HEK293 (cell line): ENCODE measurements at regions not wholly inside any gene's neighbourhood (a gene's known extent, or its start where the extent isn't known, plus 50 kb on each side); places are given as distances from the start of the nearest gene placed in this dataset.

Source experiments
- CTCF ChIA-PET: fragments of 350-600 bp; formaldehyde crosslinking; extraction: SDS; loops from one replicate; lab custom pipeline; 2021; ENCODE audit warnings: antibody characterized with exemption; lab: Yijun Ruan, JAX
- POLR2A ChIA-PET: fragments of 300-600 bp; formaldehyde crosslinking; extraction: SDS; loops from one replicate; lab custom pipeline; 2020; ENCODE audit warnings: antibody characterized with exemption, inconsistent platforms; lab: Yijun Ruan, JAX
- H3K27ac ChIP-seq: fragments of 200-500 bp; sonication (Bioruptor generic); 2 replicates; pipeline ENCODE4 v1.5.1; 2014; ENCODE audit warnings: low read depth, low read length, control low read depth, inconsistent platforms; ENCODE audit errors: extremely low read depth
- H3K36me3 ChIP-seq, 2 experiments: fragments of 200-500 bp in 1 of 2; sonication (Bioruptor generic) in 1 of 2; 1 replicate in 1 of 2; 2 replicates in 1 of 2; pipeline ENCODE4 v1.5.1; 2014 to 2017; ENCODE audit warnings: inconsistent platforms in 2 of 2, low read length in 2 of 2; ENCODE audit not compliant: control insufficient read depth in 2 of 2, insufficient read depth in 1 of 2
- H3K4me1 ChIP-seq: fragments of 200-500 bp; sonication (Bioruptor generic); 2 replicates; pipeline ENCODE4 v1.5.1; 2014; ENCODE audit warnings: mild to moderate bottlenecking, low read length, inconsistent platforms; ENCODE audit not compliant: control insufficient read depth, insufficient read depth
- H3K4me3 ChIP-seq: 2 replicates; pipeline ENCODE4 v1.5.1; 2011; ENCODE audit warnings: low read depth, mild to moderate bottlenecking, control low read depth, low read length, moderate library complexity
- H3K9me3 ChIP-seq: fragments of 200-500 bp; sonication (Bioruptor generic); 2 replicates; pipeline ENCODE4 v1.5.1; 2014; ENCODE audit warnings: low read depth, low read length, inconsistent platforms; ENCODE audit not compliant: control insufficient read depth, insufficient read depth
- BCL11A ChIP-seq: fragments of 450-650 bp; formaldehyde crosslinking; IDR thresholded peaks from 2 replicates; pipeline ENCODE4 v1.5.1; 2016; ENCODE audit warnings: low read depth, missing biosample characterization, missing genetic modification characterization
- BCL11B ChIP-seq: fragments of 450-650 bp; formaldehyde crosslinking; IDR thresholded peaks from 2 replicates; pipeline ENCODE4 v1.5.1; 2016; ENCODE audit warnings: low read depth, missing biosample characterization, missing genetic modification characterization
- HOXD13 ChIP-seq: sonication (generic); formaldehyde crosslinking; IDR thresholded peaks from 2 replicates; pipeline ENCODE4 v1.8.0; 2022; ENCODE audit warnings: missing genetic modification reagents, borderline replicate concordance
- KLF8 ChIP-seq: fragments of 450-650 bp; formaldehyde crosslinking; IDR thresholded peaks from 2 replicates; pipeline ENCODE4 v1.5.1; 2016; ENCODE audit warnings: missing biosample characterization, missing genetic modification characterization
- PRDM1 ChIP-seq: fragments of 450-650 bp; formaldehyde crosslinking; IDR thresholded peaks from 2 replicates; pipeline ENCODE4; 2016; ENCODE audit warnings: missing biosample characterization, missing genetic modification characterization
- REPIN1 ChIP-seq: fragments of 450-650 bp; formaldehyde crosslinking; IDR thresholded peaks from 2 replicates; pipeline ENCODE4 v1.5.1; 2017; ENCODE audit warnings: missing biosample characterization, missing genetic modification characterization, low read depth
- ZBTB20 ChIP-seq: fragments of 450-650 bp; formaldehyde crosslinking; IDR thresholded peaks from 2 replicates; pipeline ENCODE4 v1.5.1; 2016; ENCODE audit warnings: missing biosample characterization, missing genetic modification characterization
- ZFP69B ChIP-seq: fragments of 450-650 bp; formaldehyde crosslinking; IDR thresholded peaks from 2 replicates; pipeline ENCODE4 v1.5.1; 2016; ENCODE audit warnings: missing biosample characterization, missing genetic modification characterization
- ZNF184 ChIP-seq: fragments of 450-650 bp; IDR thresholded peaks from 2 replicates; pipeline ENCODE4 v1.5.1; 2018; ENCODE audit warnings: missing biosample characterization, mild to moderate bottlenecking, missing genetic modification characterization
- ZNF211 ChIP-seq: fragments of 450-650 bp; formaldehyde crosslinking; IDR thresholded peaks from 2 replicates; pipeline ENCODE4 v1.5.1; 2016; ENCODE audit warnings: low read depth, missing biosample characterization, missing genetic modification characterization
- ZNF23 ChIP-seq: fragments of 450-650 bp; formaldehyde crosslinking; IDR thresholded peaks from 2 replicates; pipeline ENCODE4 v1.5.1; 2016; ENCODE audit warnings: missing biosample characterization, missing genetic modification characterization, borderline replicate concordance
- ZNF311 ChIP-seq: fragments of 450-650 bp; formaldehyde crosslinking; IDR thresholded peaks from 2 replicates; pipeline ENCODE4 v1.5.1; 2017; ENCODE audit warnings: missing biosample characterization, missing genetic modification characterization, borderline replicate concordance
- ZNF426 ChIP-seq: fragments of 450-650 bp; formaldehyde crosslinking; IDR thresholded peaks from 2 replicates; pipeline ENCODE4 v1.5.1; 2017; ENCODE audit warnings: missing biosample characterization, missing genetic modification characterization, mild to moderate bottlenecking, inconsistent platforms, moderate library complexity
- ZNF768 ChIP-seq: fragments of 450-650 bp; formaldehyde crosslinking; IDR thresholded peaks from 2 replicates; pipeline ENCODE4 v1.5.1; 2018; ENCODE audit warnings: missing biosample characterization, mild to moderate bottlenecking, missing genetic modification characterization
- TF ChIP-seq, protein P1 (sequence below): fragments of 450-650 bp; formaldehyde crosslinking; IDR thresholded peaks from 2 replicates; pipeline ENCODE4 v1.5.1; 2017; ENCODE audit warnings: missing biosample characterization, mild to moderate bottlenecking, missing genetic modification characterization, moderate library complexity
- TF ChIP-seq, protein P2 (sequence below): fragments of 450-650 bp; IDR thresholded peaks from 2 replicates; pipeline ENCODE4 v1.5.1; 2018; ENCODE audit warnings: missing biosample characterization, mild to moderate bottlenecking, missing genetic modification characterization
- TF ChIP-seq, protein P3 (sequence below): fragments of 450-650 bp; formaldehyde crosslinking; conservative IDR thresholded peaks from 2 replicates; pipeline ENCODE4 v1.5.1; 2016; ENCODE audit warnings: low read depth, missing biosample characterization, missing genetic modification characterization
- TF ChIP-seq, protein P4 (sequence below): fragments of 450-650 bp; formaldehyde crosslinking; optimal IDR thresholded peaks from 2 replicates; pipeline ENCODE3; 2016; ENCODE audit warnings: missing biosample characterization, mild to moderate bottlenecking, missing genetic modification characterization
- TF ChIP-seq, protein P5 (sequence below): fragments of 450-650 bp; formaldehyde crosslinking; IDR thresholded peaks from 2 replicates; pipeline ENCODE4 v1.5.1; 2016; ENCODE audit warnings: missing biosample characterization, missing genetic modification characterization

DNA sequence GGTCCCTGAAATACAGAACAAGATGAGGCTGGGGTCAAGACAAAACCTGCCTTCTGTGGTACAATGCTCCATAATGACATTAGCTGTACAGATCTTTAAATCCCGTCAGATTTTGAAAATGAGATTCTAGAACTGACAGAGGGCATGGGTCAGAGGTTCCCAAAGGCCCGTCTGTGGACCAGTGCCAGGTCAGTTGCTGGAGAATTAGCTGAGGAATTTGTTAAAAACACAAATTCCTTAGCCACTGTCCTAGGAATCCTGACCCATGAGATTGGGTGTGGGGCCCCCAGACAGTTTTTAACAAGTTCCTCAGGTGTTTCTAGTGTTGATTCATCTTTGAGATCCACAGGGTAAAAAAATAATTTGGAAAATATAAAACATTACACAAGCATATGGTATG lies 97.0 kb downstream of the SIPA1L2 start (continued):
- TF ChIP-seq, protein P1, sequence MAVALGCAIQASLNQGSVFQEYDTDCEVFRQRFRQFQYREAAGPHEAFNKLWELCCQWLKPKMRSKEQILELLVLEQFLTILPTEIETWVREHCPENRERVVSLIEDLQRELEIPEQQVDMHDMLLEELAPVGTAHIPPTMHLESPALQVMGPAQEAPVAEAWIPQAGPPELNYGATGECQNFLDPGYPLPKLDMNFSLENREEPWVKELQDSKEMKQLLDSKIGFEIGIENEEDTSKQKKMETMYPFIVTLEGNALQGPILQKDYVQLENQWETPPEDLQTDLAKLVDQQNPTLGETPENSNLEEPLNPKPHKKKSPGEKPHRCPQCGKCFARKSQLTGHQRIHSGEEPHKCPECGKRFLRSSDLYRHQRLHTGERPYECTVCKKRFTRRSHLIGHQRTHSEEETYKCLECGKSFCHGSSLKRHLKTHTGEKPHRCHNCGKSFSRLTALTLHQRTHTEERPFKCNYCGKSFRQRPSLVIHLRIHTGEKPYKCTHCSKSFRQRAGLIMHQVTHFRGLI = no peak
- no peak for TF ChIP-seq BCL11A (tag by site-specific recombination)
- TF ChIP-seq, protein P2, sequence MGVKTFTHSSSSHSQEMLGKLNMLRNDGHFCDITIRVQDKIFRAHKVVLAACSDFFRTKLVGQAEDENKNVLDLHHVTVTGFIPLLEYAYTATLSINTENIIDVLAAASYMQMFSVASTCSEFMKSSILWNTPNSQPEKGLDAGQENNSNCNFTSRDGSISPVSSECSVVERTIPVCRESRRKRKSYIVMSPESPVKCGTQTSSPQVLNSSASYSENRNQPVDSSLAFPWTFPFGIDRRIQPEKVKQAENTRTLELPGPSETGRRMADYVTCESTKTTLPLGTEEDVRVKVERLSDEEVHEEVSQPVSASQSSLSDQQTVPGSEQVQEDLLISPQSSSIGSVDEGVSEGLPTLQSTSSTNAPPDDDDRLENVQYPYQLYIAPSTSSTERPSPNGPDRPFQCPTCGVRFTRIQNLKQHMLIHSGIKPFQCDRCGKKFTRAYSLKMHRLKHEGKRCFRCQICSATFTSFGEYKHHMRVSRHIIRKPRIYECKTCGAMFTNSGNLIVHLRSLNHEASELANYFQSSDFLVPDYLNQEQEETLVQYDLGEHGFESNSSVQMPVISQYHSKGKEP (tag by site-specific recombination) = no peak
- TF ChIP-seq KLF8 (tag by site-specific recombination) = no peak

DNA sequence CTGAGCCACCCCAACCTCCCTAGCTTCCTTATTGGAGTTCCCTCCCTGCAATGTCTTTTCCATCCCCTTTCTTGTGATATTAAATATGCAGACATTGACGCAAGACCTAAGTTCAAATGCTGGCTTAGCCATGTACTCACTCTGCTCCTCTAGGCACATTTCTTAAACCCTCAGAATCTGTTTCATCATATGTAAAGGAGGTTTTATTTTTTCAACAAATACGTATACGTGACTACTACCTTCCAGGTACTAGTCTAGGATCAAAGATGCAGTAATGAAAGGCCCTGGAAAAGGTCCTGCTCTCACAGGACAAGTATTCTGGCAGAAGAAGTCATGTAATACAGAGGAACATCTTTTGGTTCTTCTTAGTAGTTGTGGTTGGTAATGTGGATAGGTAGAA lies 98.6 kb downstream of the SIPA1L2 start:
- Histone ChIP-seq H3K4me3 (no peak overlapping the region), H3K9me3 (no peaks in the 10 kb centered on the region), H3K36me3 (no peaks in the 10 kb centered on the region), H3K4me1 (peaks cover 2% of the 10 kb centered on the region; the same call in 1 of the 2 replicates), H3K27ac (no peak overlapping the region)
- POLR2A ChIA-PET = no interaction called here
- CTCF ChIA-PET = interaction anchor here (0.6 to 0.7 kb wide), 3 partner anchors 10 to 137 kb away, joined by 3 to 6 read pairs (median 3); no protein-coding TSS in a partner anchor
- TF ChIP-seq ZNF311 (tag by site-specific recombination) = no peak
- TF ChIP-seq ZBTB20 = no peak
- no peak for TF ChIP-seq ZNF426 (tag by site-specific recombination)
- TF ChIP-seq, protein P3, sequence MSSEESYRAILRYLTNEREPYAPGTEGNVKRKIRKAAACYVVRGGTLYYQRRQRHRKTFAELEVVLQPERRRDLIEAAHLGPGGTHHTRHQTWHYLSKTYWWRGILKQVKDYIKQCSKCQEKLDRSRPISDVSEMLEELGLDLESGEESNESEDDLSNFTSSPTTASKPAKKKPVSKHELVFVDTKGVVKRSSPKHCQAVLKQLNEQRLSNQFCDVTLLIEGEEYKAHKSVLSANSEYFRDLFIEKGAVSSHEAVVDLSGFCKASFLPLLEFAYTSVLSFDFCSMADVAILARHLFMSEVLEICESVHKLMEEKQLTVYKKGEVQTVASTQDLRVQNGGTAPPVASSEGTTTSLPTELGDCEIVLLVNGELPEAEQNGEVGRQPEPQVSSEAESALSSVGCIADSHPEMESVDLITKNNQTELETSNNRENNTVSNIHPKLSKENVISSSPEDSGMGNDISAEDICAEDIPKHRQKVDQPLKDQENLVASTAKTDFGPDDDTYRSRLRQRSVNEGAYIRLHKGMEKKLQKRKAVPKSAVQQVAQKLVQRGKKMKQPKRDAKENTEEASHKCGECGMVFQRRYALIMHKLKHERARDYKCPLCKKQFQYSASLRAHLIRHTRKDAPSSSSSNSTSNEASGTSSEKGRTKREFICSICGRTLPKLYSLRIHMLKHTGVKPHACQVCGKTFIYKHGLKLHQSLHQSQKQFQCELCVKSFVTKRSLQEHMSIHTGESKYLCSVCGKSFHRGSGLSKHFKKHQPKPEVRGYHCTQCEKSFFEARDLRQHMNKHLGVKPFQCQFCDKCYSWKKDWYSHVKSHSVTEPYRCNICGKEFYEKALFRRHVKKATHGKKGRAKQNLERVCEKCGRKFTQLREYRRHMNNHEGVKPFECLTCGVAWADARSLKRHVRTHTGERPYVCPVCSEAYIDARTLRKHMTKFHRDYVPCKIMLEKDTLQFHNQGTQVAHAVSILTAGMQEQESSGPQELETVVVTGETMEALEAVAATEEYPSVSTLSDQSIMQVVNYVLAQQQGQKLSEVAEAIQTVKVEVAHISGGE (tag by site-specific recombination) = no peak
- no peak for TF ChIP-seq ZNF768 (tag by site-specific recombination)
- no peak for TF ChIP-seq BCL11B (tag by site-specific recombination)
- TF ChIP-seq, protein P4, sequence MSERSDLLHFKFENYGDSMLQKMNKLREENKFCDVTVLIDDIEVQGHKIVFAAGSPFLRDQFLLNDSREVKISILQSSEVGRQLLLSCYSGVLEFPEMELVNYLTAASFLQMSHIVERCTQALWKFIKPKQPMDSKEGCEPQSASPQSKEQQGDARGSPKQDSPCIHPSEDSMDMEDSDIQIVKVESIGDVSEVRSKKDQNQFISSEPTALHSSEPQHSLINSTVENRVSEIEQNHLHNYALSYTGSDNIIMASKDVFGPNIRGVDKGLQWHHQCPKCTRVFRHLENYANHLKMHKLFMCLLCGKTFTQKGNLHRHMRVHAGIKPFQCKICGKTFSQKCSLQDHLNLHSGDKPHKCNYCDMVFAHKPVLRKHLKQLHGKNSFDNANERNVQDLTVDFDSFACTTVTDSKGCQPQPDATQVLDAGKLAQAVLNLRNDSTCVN = no peak
- no peak for TF ChIP-seq HOXD13 (CRISPR knock-in tag)
- no peak for TF ChIP-seq ZNF23 (tag by site-specific recombination)
- TF ChIP-seq ZNF211 = no peak

DNA sequence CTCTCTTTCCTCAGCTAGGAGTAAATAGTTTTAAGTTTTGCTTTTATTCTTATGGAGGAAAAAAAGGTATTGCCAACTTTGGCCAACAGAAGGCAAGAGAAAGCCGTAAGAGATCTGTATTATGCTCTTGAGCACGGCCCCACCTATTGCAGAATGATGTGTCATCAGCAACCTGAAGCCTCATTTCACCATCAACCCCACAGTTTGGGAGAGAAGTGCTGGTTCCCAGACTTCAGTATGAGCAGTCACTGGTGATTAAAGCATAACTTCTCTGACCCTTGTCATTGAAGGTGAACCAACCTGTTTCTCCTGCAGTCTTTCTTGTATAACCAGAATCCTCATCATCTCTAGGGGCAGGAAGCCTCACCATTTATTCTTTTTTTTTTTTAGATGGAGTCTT lies 100.2 kb downstream of the SIPA1L2 start:
- CTCF ChIA-PET = interaction anchor here (0.7 to 1.1 kb wide), 2 partner anchors 8 to 332 kb away, joined by 3 to 5 read pairs; no protein-coding TSS in a partner anchor
- POLR2A ChIA-PET = no interaction called here
- Histone ChIP-seq H3K4me3 (no peak overlapping the region), H3K36me3 (no peaks in the 10 kb centered on the region), H3K4me1 (peaks cover 2% of the 10 kb centered on the region; the same call in 1 of the 2 replicates), H3K9me3 (no peaks in the 10 kb centered on the region), H3K27ac (no peak overlapping the region)
- TF ChIP-seq ZNF184 (tag by site-specific recombination) = peak; percentile 57; the same call in 1 of the 2 replicates
- peak; percentile 71; the same call in 1 of the 2 replicates for TF ChIP-seq ZFP69B (tag by site-specific recombination)
- no peak for TF ChIP-seq REPIN1 (tag by site-specific recombination)
- peak; percentile 80 for TF ChIP-seq ZBTB20
- TF ChIP-seq, protein P5, sequence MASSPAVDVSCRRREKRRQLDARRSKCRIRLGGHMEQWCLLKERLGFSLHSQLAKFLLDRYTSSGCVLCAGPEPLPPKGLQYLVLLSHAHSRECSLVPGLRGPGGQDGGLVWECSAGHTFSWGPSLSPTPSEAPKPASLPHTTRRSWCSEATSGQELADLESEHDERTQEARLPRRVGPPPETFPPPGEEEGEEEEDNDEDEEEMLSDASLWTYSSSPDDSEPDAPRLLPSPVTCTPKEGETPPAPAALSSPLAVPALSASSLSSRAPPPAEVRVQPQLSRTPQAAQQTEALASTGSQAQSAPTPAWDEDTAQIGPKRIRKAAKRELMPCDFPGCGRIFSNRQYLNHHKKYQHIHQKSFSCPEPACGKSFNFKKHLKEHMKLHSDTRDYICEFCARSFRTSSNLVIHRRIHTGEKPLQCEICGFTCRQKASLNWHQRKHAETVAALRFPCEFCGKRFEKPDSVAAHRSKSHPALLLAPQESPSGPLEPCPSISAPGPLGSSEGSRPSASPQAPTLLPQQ (tag by site-specific recombination) = peak; percentile 78; the same call in 1 of the 2 replicates
- TF ChIP-seq PRDM1 (tag by site-specific recombination) = peak; percentile 17; the same call in 1 of the 2 replicates
